Activated naive CD8-positive, alpha-beta T cell (primary cell): ENCODE measurements at regions not wholly inside any gene's neighbourhood (a gene's known extent, or its start where the extent isn't known, plus 50 kb on each side); places are given as distances from the start of the nearest gene placed in this dataset.

Experiments
- H3K27ac Mint-ChIP-seq: one replicate; pipeline ENCODE4 v1.8.0; 2021; ENCODE audit warnings: mixed read lengths
- H3K27me3 Mint-ChIP-seq: one replicate; pipeline ENCODE4 v1.8.0; 2021; ENCODE audit warnings: mixed read lengths
- H3K36me3 Mint-ChIP-seq: one replicate; pipeline ENCODE4 v1.8.0; 2021; ENCODE audit warnings: mixed read lengths
- H3K4me1 Mint-ChIP-seq: one replicate; pipeline ENCODE4 v1.8.0; 2021; ENCODE audit warnings: low read depth, mixed read lengths
- H3K4me3 Mint-ChIP-seq: one replicate; pipeline ENCODE4 v1.8.0; 2021; ENCODE audit warnings: mild to moderate bottlenecking, mixed read lengths
- H3K9me3 Mint-ChIP-seq: one replicate; pipeline ENCODE4 v1.8.0; 2021; ENCODE audit warnings: low read depth, mixed read lengths

DNA sequence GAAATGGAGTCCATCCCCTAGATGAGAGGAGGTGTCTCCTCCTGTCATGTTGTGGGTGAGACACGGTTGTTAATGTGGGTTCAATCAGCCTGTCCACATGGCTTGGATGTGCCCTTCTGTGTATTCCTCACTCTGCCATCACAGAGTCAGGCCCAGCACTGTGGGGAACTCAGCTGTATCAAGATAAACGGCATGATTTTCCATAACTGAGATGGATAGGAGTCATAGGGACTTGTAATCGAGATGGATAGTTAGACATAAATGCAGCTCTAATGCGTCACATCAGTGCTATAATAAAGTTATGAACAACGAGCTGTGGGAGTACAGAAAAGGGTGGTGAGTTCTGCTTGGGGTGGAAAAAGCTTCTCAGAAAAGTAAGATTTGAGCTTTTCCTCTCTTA lies 152.9 kb downstream of the RWDD3 start:
- Mint-ChIP-seq H3K4me1 (no peaks in the 10 kb centered on the region), H3K27ac (no peak overlapping the region), H3K9me3 (no peaks in the 10 kb centered on the region), H3K4me3 (no peak overlapping the region), H3K27me3 (no peaks in the 10 kb centered on the region), H3K36me3 (no peaks in the 10 kb centered on the region)

DNA sequence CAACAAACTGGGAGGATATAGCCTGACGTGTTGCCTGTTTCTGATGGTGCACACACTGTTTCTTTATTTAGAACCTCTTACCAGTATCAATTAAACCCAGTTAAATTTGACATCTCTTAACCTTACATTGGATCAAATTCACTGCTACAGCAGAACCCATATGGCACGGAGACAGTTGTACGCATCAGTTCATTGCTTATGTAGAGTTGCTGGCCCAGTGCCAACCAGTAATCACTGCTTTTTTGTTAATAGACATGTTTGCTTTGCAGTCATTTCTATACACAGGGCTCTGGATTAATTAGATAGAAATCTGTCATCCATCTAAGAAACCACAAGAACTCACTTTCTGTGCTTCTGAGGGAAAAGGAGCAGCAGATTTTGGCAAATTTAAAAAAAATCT lies 154.0 kb downstream of the RWDD3 start:
- H3K4me1 Mint-ChIP-seq, result no peaks in the 10 kb centered on the region
- H3K36me3 Mint-ChIP-seq, result no peaks in the 10 kb centered on the region
- H3K27ac Mint-ChIP-seq, result no peak overlapping the region
- no peaks in the 10 kb centered on the region for H3K9me3 Mint-ChIP-seq
- H3K27me3 Mint-ChIP-seq, result peaks cover 2% of the 10 kb centered on the region
- H3K4me3 Mint-ChIP-seq, result no peak overlapping the region

DNA sequence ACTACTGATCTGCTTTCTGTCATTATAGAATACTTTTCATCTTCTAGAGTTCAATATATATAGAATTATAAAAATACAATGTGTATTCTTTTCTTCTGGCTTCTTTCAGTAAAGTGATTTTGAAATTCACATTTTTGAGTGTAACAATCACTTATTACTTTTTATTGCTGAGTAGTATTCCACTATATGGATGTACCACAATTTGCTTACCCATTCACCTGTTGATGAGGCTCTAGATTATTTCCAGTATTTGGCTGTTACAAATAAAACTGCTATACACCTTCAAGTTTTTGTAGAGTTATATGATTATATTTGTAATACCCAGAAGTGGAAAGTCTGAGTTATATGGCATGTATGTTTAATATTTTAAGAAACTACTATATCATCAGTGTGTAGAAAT lies 159.4 kb downstream of the RWDD3 start:
- no peak overlapping the region for H3K4me3 Mint-ChIP-seq
- no peak overlapping the region for H3K27ac Mint-ChIP-seq
- H3K27me3 Mint-ChIP-seq, result peaks cover 5% of the 10 kb centered on the region
- no peaks in the 10 kb centered on the region for H3K4me1 Mint-ChIP-seq
- H3K36me3 Mint-ChIP-seq, result no peaks in the 10 kb centered on the region
- no peaks in the 10 kb centered on the region for H3K9me3 Mint-ChIP-seq

DNA sequence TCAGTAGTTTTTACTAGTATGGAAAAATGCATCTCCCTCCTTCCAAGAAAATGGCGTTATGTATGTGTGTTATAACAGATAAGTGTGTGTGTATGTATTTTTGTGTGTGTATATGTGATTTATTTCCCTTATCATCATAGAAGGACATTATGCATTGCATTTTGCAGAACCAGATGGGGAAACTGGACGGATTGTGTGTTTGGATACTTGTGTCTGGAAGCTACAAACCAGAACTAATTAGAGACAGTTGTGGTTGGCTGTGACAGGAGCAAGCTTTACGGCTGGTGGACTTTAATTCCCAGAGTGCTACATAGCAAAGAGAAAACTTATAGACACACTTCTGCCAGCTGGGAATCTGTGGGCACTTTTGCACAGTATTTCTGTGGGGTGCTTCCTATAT lies 162.5 kb downstream of the RWDD3 start:
- Mint-ChIP-seq H3K9me3 (peaks cover 14% of the 10 kb centered on the region), H3K27me3 (peaks cover 5% of the 10 kb centered on the region), H3K4me1 (no peaks in the 10 kb centered on the region), H3K4me3 (no peak overlapping the region), H3K27ac (no peak overlapping the region), H3K36me3 (no peaks in the 10 kb centered on the region)

DNA sequence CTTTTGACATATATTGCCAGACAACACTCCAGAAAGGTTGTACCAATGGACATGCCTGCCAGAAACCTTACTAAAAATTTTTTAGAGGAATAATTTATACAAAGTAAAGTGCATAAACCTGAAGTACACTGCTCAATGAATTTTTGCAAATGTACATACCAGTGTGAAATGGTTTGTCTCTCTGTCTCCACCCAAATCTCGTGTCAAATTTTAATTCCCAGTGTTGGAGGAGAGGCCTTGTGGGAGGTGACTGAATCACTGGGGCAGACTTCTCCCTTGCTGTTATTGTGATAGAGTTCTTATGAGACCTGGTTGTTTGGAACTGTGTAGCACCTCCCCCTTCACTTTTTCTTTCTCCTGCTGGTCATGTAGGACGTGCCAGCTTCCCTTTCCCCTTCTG lies 168.8 kb downstream of the RWDD3 start:
- H3K4me1 Mint-ChIP-seq, result no peaks in the 10 kb centered on the region

DNA sequence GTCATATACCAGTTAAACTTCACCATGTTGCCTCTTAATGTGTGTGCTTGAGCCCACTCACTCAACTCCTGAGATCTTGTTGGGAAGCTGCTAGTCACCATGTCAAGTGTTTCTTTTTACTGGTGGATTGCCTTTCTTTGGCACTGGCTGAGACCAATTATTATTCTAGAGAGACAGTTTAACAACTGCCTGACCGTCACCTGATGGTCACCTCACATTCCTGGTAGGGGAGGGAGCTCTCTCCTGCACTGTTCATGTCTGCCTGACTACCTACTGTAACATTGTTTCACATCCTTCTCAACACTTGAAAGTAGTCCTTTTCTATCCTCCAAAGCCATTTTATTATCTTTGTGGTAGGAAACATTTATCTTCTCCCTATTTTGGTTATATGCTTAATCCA lies 172.3 kb downstream of the RWDD3 start:
- Mint-ChIP-seq H3K4me1 (no peaks in the 10 kb centered on the region), H3K27me3 (peaks cover 3% of the 10 kb centered on the region), H3K27ac (no peak overlapping the region), H3K9me3 (peaks cover 8% of the 10 kb centered on the region), H3K4me3 (no peak overlapping the region), H3K36me3 (no peaks in the 10 kb centered on the region)

More for the DNA sequence above, 168.8 kb downstream of the RWDD3 start:
- H3K27me3 Mint-ChIP-seq, result peaks cover 3% of the 10 kb centered on the region
- H3K27ac Mint-ChIP-seq, result no peak overlapping the region
- peaks cover 23% of the 10 kb centered on the region for H3K9me3 Mint-ChIP-seq
- H3K4me3 Mint-ChIP-seq, result no peak overlapping the region
- no peaks in the 10 kb centered on the region for H3K36me3 Mint-ChIP-seq

DNA sequence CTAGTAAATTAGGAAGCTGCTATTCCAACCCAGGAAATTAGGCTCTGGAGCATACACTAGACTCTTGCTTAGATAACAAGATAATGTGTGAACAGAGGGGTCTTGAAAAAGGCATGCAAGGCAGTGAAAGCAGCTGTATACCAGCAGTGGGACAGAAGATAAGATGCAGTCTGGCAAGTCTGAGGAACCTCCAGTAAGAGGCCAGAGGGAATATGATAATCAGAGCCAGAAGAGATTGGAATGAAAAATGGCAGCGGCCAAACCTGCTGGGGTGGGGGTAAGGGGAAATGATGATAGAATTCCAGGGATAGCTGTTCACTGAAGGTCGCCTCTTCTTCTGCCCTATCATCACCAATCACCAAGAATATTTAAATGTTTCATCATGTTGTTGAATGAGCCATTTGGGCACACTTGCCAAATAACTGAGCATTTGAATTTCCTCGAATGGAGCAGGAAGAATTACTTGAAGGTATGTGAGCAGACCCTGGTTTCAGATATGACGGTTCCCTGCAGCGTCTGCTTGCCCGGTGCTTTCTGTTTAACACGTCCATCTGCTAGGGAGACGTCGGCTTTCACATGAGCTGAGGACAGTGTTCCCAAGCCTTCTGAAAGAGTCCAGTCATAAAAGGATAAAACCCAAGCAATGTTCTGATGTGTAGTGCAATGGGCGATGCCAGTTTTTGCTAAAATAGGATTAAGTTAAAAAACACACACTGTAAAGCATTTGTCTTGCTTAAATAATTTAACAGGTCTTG lies 173.3 kb downstream of the RWDD3 start:
- Mint-ChIP-seq H3K9me3 (peaks cover 5% of the 10 kb centered on the region), H3K4me3 (no peak overlapping the region), H3K4me1 (no peaks in the 10 kb centered on the region)

DNA sequence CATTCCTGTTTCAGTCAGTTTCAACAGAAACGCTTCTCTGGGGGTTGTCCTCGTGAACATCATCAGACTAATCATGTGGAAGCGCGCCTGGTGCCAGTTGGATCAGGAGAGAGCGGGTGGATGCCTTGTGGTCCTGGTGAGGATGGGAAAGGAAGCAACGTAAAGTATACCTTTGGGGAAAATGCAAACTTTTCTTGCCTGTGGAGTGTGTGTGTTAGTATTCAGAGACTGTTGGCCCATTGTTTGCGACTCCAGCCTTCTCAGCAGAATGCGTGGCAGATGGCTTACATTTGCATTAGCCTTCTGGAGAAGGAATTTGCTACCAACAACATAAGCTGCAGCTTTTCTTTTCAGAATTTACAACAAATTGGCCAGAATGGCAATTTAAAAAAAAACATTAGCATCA lies 173.9 kb downstream of the RWDD3 start:
- peaks cover 3% of the 10 kb centered on the region for H3K27me3 Mint-ChIP-seq
- peaks cover 5% of the 10 kb centered on the region for H3K9me3 Mint-ChIP-seq
- no peaks in the 10 kb centered on the region for H3K36me3 Mint-ChIP-seq
- no peaks in the 10 kb centered on the region for H3K4me1 Mint-ChIP-seq
- no peak overlapping the region for H3K27ac Mint-ChIP-seq
- H3K4me3 Mint-ChIP-seq, result no peak overlapping the region

More for the DNA sequence above, 173.3 kb downstream of the RWDD3 start:
- no peak overlapping the region for H3K27ac Mint-ChIP-seq
- H3K27me3 Mint-ChIP-seq, result peaks cover 3% of the 10 kb centered on the region
- H3K36me3 Mint-ChIP-seq, result no peaks in the 10 kb centered on the region

DNA sequence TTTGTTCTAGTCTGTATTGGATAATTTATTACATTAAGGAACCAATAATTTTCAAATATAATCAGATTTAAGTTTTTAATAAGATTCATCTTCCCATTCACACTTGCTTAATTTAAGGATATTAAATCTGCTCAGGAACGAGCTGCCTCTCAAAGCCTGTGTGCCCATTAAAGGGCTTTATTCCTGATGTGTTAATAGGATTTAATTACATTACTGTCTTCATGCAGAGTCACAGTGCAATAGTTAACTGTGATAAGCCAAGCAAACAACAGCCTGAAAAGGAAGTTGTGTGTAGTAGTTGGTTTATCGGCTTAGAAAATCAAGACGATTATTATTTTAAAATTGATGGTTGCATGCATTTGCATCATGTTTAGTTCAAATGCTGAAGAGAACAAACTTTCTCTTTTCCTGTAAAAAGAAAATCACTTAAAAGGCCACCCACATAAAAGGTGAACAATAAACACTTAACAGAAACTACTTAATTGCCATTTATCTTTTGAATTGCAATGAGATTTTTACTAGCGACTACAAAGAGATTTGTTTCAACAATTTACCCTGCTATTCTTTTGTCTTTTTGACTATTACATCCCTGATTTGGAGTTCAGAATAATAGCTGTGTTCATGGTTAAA lies 174.6 kb downstream of the RWDD3 start:
- no peak overlapping the region for H3K4me3 Mint-ChIP-seq
- H3K36me3 Mint-ChIP-seq, result no peaks in the 10 kb centered on the region
- no peak overlapping the region for H3K27ac Mint-ChIP-seq
- no peaks in the 10 kb centered on the region for H3K4me1 Mint-ChIP-seq
- peaks cover 1% of the 10 kb centered on the region for H3K9me3 Mint-ChIP-seq
- H3K27me3 Mint-ChIP-seq, result peaks cover 3% of the 10 kb centered on the region

DNA sequence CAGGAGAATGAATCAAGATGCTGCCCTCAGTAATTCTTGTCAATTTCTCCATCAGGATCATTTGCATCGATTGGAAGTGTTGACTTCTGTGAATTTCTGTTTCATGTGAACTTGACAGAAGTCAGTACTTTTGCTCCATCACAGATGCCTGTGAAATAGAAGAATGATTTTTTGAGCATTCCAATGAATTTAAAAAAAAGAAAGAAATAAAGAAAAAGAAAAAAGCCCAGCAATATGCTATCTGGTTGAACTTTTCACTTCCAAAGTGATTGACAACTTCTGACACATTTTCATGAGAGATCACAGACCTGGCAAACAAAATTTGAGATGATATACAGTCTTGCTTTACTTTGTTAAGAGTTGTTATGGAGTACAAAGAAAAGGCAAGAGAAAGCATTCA lies 175.3 kb downstream of the RWDD3 start:
- Mint-ChIP-seq H3K9me3 (no peaks in the 10 kb centered on the region), H3K27me3 (peaks cover 3% of the 10 kb centered on the region), H3K4me3 (no peak overlapping the region), H3K4me1 (no peaks in the 10 kb centered on the region), H3K27ac (no peak overlapping the region), H3K36me3 (no peaks in the 10 kb centered on the region)

DNA sequence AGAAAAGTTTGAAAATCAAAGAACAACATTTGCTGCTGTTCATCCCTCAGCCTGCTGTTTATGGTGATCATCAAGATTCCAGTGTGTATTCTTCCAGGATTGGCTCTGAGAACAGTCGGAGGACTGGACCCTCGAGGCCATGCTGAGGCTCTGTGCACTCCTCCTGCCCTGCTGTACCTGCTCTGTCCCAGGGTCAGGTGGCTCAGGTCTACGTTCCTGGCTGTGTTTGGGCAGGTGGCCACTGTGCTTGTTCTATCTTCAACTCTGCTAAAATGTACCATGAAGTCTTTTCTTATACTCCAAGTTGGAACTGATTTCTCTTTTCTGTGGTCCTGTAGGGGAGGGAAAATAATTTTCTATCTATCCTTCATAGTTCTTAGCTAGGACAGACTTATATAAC lies 175.9 kb downstream of the RWDD3 start:
- Mint-ChIP-seq H3K36me3 (no peaks in the 10 kb centered on the region), H3K9me3 (no peaks in the 10 kb centered on the region), H3K4me1 (no peaks in the 10 kb centered on the region), H3K27ac (no peak overlapping the region), H3K27me3 (peaks cover 3% of the 10 kb centered on the region), H3K4me3 (no peak overlapping the region)

DNA sequence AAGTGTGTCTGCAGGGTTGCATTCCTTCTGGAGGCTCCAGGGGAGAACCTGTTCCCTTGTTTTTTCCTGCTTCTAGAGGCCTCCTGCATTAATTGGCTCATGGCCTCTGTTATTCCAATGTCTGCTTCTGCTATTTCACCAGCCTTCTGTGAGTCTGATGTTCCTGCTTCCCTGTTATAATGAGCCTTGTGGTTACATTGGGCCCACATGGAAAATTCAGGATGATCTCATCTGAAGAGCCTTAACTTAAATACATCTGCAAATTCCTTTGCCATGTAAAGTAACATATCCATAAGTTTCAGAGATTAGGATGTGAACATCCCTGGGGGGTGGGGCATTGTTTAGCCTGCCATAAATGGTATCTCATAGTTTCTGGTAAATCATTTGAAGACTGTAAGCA lies 181.1 kb downstream of the RWDD3 start:
- Mint-ChIP-seq H3K36me3 (no peaks in the 10 kb centered on the region), H3K27ac (no peak overlapping the region), H3K9me3 (no peaks in the 10 kb centered on the region), H3K27me3 (no peaks in the 10 kb centered on the region), H3K4me1 (no peaks in the 10 kb centered on the region), H3K4me3 (no peak overlapping the region)

DNA sequence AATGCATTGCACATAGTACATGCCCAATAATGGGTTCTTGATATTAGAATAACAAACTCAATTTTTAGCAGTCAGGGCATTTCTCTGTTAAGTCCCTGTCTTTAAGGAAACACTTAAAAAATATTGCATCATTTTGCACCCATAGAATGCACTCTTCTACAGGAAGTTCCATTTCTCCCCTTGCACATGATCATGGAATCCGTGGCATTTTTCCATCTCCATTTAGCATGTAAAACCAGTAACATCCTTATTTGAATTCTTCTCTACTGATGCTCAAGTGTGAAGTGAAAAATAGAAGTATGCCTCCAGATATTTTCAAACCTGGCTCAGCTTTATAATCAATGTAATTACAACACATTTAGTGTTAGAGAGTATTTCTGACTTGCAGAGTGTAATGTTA lies 192.8 kb downstream of the RWDD3 start:
- H3K4me1 Mint-ChIP-seq, result no peaks in the 10 kb centered on the region
- no peaks in the 10 kb centered on the region for H3K9me3 Mint-ChIP-seq
- no peaks in the 10 kb centered on the region for H3K36me3 Mint-ChIP-seq

DNA sequence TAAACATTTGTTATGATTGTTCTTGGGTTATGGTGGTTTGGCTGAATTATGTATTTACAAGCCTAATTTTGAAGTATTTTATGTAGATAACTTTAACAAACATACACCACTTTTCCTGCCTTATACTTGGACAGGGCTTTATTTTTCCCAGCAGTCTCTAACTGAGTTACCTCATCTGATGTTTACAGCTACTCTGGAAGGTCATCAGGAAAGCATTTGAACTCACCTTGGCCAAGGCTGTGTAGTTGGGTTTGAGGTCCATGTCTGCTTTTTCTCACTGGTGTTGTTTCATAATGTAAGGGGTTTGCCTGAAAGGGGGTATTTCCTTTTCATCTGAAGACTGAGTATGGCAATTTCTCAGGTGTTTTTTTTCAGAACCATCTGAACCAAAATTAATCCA lies 193.5 kb downstream of the RWDD3 start:
- H3K27ac Mint-ChIP-seq, result no peak overlapping the region
- H3K9me3 Mint-ChIP-seq, result no peaks in the 10 kb centered on the region
- no peaks in the 10 kb centered on the region for H3K36me3 Mint-ChIP-seq
- no peaks in the 10 kb centered on the region for H3K4me1 Mint-ChIP-seq
- H3K27me3 Mint-ChIP-seq, result no peaks in the 10 kb centered on the region
- no peak overlapping the region for H3K4me3 Mint-ChIP-seq

More for the DNA sequence above, 192.8 kb downstream of the RWDD3 start:
- no peak overlapping the region for H3K4me3 Mint-ChIP-seq
- H3K27me3 Mint-ChIP-seq, result no peaks in the 10 kb centered on the region
- H3K27ac Mint-ChIP-seq, result no peak overlapping the region

DNA sequence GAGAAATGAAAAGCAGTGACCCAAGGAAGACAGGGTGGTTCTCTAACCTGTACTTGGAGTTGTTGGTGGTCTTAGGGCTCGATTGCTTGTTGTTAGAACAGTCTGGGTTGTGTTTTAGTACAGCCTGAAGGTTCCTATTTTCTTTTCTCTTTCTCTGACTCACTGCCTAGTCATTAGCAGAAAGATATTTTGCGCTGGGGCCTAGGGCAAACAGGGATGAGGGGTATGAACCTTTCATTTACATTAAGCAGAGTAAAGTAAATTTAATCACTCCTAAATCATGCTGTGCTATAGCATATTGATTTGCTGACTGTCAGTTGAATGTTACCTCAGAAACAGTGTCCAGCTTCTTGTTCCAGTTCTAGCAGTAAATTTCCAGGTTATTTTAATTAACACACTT lies 197.2 kb downstream of the RWDD3 start:
- Mint-ChIP-seq H3K36me3 (no peaks in the 10 kb centered on the region), H3K4me3 (no peak overlapping the region), H3K27ac (no peak overlapping the region), H3K4me1 (no peaks in the 10 kb centered on the region), H3K27me3 (no peaks in the 10 kb centered on the region), H3K9me3 (no peaks in the 10 kb centered on the region)

DNA sequence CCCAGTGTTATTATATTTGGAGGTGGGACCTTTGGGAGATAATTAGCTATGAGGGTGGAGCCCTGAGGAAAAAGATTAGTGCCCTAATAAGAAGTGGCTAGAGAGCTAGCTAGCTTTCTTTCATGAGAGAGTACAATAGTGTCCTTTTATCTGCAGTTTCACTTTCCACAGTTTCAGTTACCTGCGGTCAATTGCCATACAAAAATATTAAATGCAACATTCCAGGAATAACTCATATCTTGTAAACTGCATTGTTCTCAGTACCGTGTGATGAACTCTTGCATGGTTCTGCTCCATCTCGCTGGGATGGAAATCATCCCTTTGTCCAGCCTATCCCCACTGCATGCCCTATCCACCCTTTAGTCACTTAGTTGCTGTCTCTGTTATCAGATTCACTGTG lies 201.6 kb downstream of the RWDD3 start:
- H3K36me3 Mint-ChIP-seq, result no peaks in the 10 kb centered on the region
- H3K4me1 Mint-ChIP-seq, result no peaks in the 10 kb centered on the region
- H3K27me3 Mint-ChIP-seq, result no peaks in the 10 kb centered on the region
- H3K27ac Mint-ChIP-seq, result no peak overlapping the region
- H3K9me3 Mint-ChIP-seq, result no peaks in the 10 kb centered on the region
- no peak overlapping the region for H3K4me3 Mint-ChIP-seq
